HCT116 (cell line): ENCODE measurements at regions not wholly inside any gene's neighbourhood (a gene's known extent, or its start where the extent isn't known, plus 50 kb on each side); places are given as distances from the start of the nearest gene placed in this dataset.

Source experiments
- EZH2 ChIP-seq: fragments of 200-600 bp; sonication (generic); IDR thresholded peaks from 2 replicates; pipeline ENCODE4 v1.6.1; 2017; ENCODE audit warnings: antibody characterized with exemption, mixed run types
- POLR2A ChIP-seq: IDR thresholded peaks from 2 replicates; pipeline ENCODE4 v1.7.0; 2011; ENCODE audit warnings: borderline replicate concordance; ENCODE audit not compliant: insufficient read depth, insufficient read length; ENCODE audit errors: extremely low read depth
- TF ChIP-seq, protein P1 (sequence below), 3 experiments: fragments of 200-600 bp in 1 of 3; sonication (generic) in 1 of 3; IDR thresholded peaks in 2 of 3; conservative IDR thresholded peaks in 1 of 3; 2 replicates each; pipeline ENCODE4 v1.5.1; 2012 to 2017; ENCODE audit warnings: low read depth in 2 of 3, low read length in 2 of 3, antibody characterized with exemption in 1 of 3, borderline replicate concordance in 1 of 3, control low read depth in 1 of 3, mild to moderate bottlenecking in 1 of 3, mixed read lengths in 1 of 3, mixed run types in 1 of 3, moderate library complexity in 1 of 3; ENCODE audit not compliant: insufficient read depth in 1 of 3

DNA sequence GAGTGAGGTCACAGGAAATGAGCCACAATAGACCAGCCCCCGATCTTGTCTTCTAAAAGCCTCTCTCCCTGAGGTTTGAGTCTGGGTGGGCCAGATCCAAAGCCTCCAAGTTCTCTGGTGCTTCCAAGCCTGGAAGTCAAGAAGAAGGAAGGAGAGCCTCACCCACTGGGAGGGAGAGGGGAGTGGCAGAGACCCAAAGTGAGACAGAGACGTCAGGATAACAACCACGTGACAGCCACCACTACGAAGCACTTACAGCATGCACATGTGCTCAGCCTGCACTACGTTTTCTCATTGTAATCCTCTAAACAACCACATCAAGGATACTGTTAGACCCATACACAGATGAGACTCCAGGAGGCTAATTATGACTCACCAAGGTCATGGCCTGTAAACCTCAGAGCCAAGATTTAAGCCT lies 197.3 kb upstream of the LINGO1 start:
- TF ChIP-seq EZH2, result no peak
- no peak for TF ChIP-seq POLR2A
- TF ChIP-seq, protein P1, sequence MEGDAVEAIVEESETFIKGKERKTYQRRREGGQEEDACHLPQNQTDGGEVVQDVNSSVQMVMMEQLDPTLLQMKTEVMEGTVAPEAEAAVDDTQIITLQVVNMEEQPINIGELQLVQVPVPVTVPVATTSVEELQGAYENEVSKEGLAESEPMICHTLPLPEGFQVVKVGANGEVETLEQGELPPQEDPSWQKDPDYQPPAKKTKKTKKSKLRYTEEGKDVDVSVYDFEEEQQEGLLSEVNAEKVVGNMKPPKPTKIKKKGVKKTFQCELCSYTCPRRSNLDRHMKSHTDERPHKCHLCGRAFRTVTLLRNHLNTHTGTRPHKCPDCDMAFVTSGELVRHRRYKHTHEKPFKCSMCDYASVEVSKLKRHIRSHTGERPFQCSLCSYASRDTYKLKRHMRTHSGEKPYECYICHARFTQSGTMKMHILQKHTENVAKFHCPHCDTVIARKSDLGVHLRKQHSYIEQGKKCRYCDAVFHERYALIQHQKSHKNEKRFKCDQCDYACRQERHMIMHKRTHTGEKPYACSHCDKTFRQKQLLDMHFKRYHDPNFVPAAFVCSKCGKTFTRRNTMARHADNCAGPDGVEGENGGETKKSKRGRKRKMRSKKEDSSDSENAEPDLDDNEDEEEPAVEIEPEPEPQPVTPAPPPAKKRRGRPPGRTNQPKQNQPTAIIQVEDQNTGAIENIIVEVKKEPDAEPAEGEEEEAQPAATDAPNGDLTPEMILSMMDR (IDR thresholded peaks at IDR 0.05 in 2 of 3, conservative IDR thresholded peaks at IDR 0.05 in 1 of 3; ENCODE audit: borderline replicate concordance in 1 of 3, insufficient read depth in 1 of 3, low read depth in 2 of 3, low read length in 2 of 3), result no peak
